Stimulated activated effector memory CD8-positive, alpha-beta T cell treated with anti-CD3 and anti-CD28 coated beads, Interleukin-12 subunit alpha, Interleukin-12 subunit beta, amount 100 ng/mL, for 72 hours (primary cell): ENCODE measurements at regions not wholly inside any gene's neighbourhood (a gene's known extent, or its start where the extent isn't known, plus 50 kb on each side); places are given as distances from the start of the nearest gene placed in this dataset.

Source experiments
- ATAC-seq: fragments of 150-1000 bp; cut with Tn5 transposase; 2 replicates; pipeline ENCODE4 v1.10.0; 2021
- DNase-seq, 2 donors: peaks; one replicate each; pipeline ENCODE4 v3.0.0; 2021 to 2022; ENCODE audit warnings: low spot score in 2 of 2
- H3K27ac Mint-ChIP-seq: one replicate; pipeline ENCODE4 v1.8.0; 2022; ENCODE audit warnings: mild to moderate bottlenecking, mixed read lengths
- H3K36me3 Mint-ChIP-seq: one replicate; pipeline ENCODE4 v1.8.0; 2022; ENCODE audit warnings: mild to moderate bottlenecking, mixed read lengths
- H3K4me1 Mint-ChIP-seq: one replicate; pipeline ENCODE4 v1.8.0; 2022; ENCODE audit warnings: mixed read lengths
- H3K4me3 Mint-ChIP-seq: one replicate; pipeline ENCODE4 v1.8.0; 2022; ENCODE audit warnings: mild to moderate bottlenecking, mixed read lengths
- H3K9me3 Mint-ChIP-seq: one replicate; pipeline ENCODE4 v1.8.0; 2022; ENCODE audit warnings: mixed read lengths

GRCh38 chr10:131662851-131663250 is 238.0 kb upstream of the PPP2R2D start:
- Mint-ChIP-seq H3K4me3 (no peak overlapping the region), H3K36me3 (no peaks in the 10 kb centered on the region), H3K9me3 (peaks cover 6% of the 10 kb centered on the region), H3K4me1 (no peaks in the 10 kb centered on the region), H3K27ac (no peak overlapping the region)
- DNase-seq: no peak
- ATAC-seq: no peak

GRCh38 chr10:131663351-131663750 is 237.5 kb upstream of the PPP2R2D start:
- ATAC-seq: no peak
- Mint-ChIP-seq H3K36me3 (no peaks in the 10 kb centered on the region), H3K4me1 (no peaks in the 10 kb centered on the region), H3K9me3 (peaks cover 6% of the 10 kb centered on the region), H3K4me3 (no peak overlapping the region), H3K27ac (no peak overlapping the region)
- no peak for DNase-seq

DNA sequence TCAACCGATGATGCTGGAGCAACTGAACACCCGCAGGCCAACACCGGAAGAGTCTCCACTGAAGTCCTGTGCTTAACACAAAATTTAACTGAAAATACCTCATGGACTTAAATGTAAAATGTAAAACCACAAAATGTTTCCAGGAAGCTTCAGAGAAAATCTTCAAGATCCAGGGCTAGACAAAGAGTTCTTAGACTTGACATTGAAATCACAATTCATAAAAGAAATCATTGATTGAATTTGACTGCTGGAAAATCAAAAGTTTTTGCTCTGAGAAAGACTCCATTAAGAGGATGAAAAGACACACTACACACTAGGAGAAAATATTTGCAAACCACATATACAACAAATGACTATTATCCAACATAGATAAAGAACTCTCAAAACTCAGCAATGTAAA is 234.7 kb upstream of the PPP2R2D start:
- H3K27ac Mint-ChIP-seq: no peak overlapping the region
- ATAC-seq: no peak
- H3K9me3 Mint-ChIP-seq: peaks cover 3% of the 10 kb centered on the region
- no peaks in the 10 kb centered on the region for H3K36me3 Mint-ChIP-seq
- DNase-seq: no peak
- H3K4me1 Mint-ChIP-seq: no peaks in the 10 kb centered on the region
- H3K4me3 Mint-ChIP-seq: no peak overlapping the region

DNA sequence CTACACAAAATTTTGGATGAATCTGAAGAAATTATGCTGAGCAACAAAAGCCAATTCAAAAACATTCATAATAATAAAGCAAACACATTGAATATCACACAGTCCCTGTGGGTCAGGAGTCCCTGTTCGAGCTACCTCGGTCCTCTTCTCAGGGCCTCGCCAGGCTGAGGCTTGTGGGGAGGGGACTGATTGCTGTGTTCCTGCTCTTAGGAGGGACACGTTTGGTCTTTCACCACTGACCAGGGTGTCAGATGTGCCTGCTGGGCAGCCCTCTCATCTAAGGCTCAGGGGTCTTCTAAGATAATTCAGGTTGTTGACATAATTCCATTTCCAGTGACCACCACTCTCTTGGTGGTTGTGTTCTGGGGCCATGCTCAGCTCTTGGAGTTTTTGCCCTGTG is 233.8 kb upstream of the PPP2R2D start:
- Mint-ChIP-seq H3K4me1 (no peaks in the 10 kb centered on the region), H3K36me3 (no peaks in the 10 kb centered on the region), H3K27ac (no peak overlapping the region), H3K9me3 (peaks cover 4% of the 10 kb centered on the region), H3K4me3 (no peak overlapping the region)
- DNase-seq (no peak), ATAC-seq (no peak)

DNA sequence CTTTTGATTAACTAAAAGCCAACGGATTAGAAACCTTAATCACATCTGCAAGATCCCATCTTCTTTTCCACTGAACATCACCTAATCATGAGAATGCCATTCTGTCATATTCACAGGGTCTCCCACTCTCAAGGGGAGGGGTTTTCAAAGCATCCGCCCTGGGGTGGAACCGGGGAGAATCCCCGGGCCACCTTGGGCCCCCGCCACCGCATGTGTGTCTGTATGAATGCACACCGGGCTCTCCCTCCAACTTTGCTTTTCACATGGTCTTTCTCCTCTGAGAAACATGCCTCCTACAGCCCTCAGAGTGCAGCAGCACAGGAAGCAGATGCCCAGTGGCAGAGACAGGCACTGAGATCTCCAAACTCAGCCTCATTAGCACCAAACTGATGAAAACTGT is 233.2 kb upstream of the PPP2R2D start:
- peaks cover 8% of the 10 kb centered on the region for H3K9me3 Mint-ChIP-seq
- ATAC-seq: no peak
- H3K4me1 Mint-ChIP-seq: no peaks in the 10 kb centered on the region
- H3K36me3 Mint-ChIP-seq: no peaks in the 10 kb centered on the region
- no peak overlapping the region for H3K27ac Mint-ChIP-seq
- DNase-seq: no peak
- H3K4me3 Mint-ChIP-seq: no peak overlapping the region

DNA sequence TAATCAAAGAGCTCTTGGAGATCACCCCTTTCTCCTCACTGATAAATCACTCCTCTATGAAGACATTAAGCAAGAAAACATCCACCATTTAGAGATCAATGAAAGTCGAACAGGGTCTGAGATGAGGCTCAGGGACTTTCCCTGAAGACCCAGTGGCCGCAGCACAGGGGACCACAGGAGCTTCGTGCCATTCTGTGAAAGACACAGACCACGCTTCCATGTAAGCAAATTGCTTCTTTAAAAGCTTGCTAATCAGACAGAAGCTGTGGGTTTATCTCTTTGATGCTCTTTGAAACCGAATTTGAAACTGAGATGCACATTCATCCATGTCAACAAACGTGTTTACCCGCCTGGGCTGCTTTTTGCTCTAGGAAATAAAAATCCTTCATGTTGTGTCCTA is 231.9 kb upstream of the PPP2R2D start:
- DNase-seq (no peak), ATAC-seq (no peak)
- Mint-ChIP-seq H3K9me3 (peaks cover 5% of the 10 kb centered on the region), H3K4me3 (no peak overlapping the region), H3K4me1 (no peaks in the 10 kb centered on the region), H3K36me3 (no peaks in the 10 kb centered on the region), H3K27ac (no peak overlapping the region)

DNA sequence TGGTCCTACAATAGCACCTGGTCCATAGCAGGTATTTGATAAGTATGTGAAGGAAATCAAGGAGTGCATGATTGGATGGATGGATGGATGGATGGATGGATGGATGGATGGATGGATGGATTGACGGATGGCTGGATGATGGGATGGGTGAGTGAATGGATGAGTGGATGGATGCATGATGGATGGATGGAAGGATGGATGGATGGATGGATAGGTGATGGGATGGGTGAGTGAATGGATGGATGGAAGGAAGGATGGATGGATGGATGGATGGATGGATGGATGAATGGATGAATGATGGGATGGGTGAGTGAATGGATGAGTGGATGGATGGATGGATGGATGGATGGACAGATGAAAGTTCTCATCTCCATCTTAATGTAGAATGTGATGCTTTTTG is 231.0 kb upstream of the PPP2R2D start:
- ATAC-seq (no peak), DNase-seq (no peak)
- Mint-ChIP-seq H3K27ac (no peak overlapping the region), H3K4me3 (no peak overlapping the region), H3K36me3 (no peaks in the 10 kb centered on the region), H3K4me1 (no peaks in the 10 kb centered on the region), H3K9me3 (peaks cover 8% of the 10 kb centered on the region)

GRCh38 chr10:131670341-131670740 is 230.5 kb upstream of the PPP2R2D start:
- Mint-ChIP-seq H3K4me3 (no peak overlapping the region), H3K4me1 (no peaks in the 10 kb centered on the region), H3K9me3 (peaks cover 8% of the 10 kb centered on the region), H3K27ac (no peak overlapping the region), H3K36me3 (no peaks in the 10 kb centered on the region)
- ATAC-seq (no peak), DNase-seq (no peak)

DNA sequence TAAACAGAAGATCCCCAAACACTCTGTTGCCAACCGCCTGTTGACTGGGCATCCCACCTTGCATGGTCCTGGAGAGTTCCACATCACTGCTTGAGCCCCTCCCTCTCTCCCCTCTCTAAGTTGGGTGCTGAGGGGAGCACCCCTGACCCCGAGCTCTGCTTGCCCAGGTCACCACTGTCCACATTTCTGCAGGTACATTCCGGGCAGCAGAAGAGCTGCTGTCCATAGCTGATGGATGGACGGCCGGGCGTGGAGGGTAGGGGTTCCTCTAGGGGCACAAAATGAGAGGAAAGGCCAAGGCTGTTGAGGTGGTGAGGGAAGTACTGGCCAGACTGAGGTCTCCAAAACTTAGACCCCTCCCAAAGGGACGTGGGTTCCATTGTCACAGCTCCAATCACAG is 227.4 kb upstream of the PPP2R2D start:
- Mint-ChIP-seq H3K27ac (no peak overlapping the region), H3K4me1 (no peaks in the 10 kb centered on the region), H3K36me3 (no peaks in the 10 kb centered on the region), H3K9me3 (peaks cover 8% of the 10 kb centered on the region), H3K4me3 (no peak overlapping the region)
- ATAC-seq: no peak
- no peak for DNase-seq

- Mint-ChIP-seq H3K4me1 (no peaks in the 10 kb centered on the region), H3K9me3 (peaks cover 8% of the 10 kb centered on the region), H3K36me3 (no peaks in the 10 kb centered on the region), H3K27ac (no peak overlapping the region), H3K4me3 (no peak overlapping the region)
- DNase-seq (no peak), ATAC-seq (no peak)
Observed at GRCh38 chr10:131674130-131674529, 226.7 kb upstream of the PPP2R2D start.

DNA sequence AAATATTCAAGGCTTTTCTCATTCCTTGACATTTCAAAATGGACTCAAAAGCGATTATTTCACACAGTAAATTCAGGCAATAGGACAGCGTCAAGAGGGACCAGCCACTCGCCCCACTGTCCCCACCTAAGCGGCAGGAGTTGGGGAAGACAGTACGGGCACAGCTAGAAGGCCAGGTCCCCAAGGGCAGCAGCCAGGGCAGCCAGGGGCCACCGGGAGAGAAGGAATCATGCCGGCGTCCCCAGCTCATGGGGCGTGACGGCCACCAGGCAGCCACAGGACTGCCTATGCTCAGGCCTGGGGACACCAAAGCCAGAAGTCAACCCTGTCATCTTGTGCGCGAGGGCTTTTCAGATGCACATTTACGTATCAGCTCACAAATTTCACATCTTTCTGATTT is 225.7 kb upstream of the PPP2R2D start:
- Mint-ChIP-seq H3K4me1 (no peaks in the 10 kb centered on the region), H3K9me3 (peaks cover 8% of the 10 kb centered on the region), H3K27ac (no peak overlapping the region), H3K36me3 (no peaks in the 10 kb centered on the region), H3K4me3 (no peak overlapping the region)
- no peak for DNase-seq
- no peak for ATAC-seq

DNA sequence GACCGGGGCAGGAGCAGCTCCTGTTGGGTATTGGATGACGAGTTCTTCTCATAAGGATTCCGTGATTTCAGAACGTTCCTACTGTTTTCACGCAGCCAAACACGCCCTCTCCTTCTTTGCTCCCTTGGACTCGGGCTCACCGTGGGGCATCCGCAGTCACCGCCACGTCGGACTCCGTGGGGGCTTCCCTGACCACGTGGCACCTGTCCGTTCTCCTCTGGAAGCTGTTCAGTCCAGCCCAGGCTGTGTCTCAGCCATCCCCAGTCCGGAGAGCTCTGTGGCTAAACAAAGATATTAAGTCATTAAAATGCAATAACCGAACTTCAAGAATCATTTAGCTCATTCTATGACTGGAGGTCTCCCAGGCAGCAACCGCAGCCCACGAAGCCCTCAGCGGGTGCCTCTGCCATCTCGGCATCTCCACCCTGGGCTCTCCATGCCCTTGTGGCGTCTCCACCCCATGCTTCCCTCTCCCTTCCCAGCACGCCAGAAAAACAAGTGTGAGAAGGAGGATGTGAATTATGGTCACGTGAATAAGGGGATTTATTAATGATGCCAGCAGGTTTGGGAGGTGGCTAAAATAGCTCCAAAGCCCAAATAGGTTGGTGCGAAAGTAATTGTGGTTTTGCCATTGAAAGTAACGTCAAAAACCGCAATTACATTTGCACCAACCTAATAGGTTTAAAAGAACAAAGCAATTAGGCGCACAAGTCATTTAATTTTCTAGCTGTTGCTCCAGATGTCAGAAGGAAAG is 224.6 kb upstream of the PPP2R2D start:
- no peak overlapping the region for H3K4me3 Mint-ChIP-seq
- H3K27ac Mint-ChIP-seq: no peak overlapping the region
- no peaks in the 10 kb centered on the region for H3K36me3 Mint-ChIP-seq
- peaks cover 8% of the 10 kb centered on the region for H3K9me3 Mint-ChIP-seq
- ATAC-seq (no peak), DNase-seq (no peak)
- H3K4me1 Mint-ChIP-seq: no peaks in the 10 kb centered on the region

DNA sequence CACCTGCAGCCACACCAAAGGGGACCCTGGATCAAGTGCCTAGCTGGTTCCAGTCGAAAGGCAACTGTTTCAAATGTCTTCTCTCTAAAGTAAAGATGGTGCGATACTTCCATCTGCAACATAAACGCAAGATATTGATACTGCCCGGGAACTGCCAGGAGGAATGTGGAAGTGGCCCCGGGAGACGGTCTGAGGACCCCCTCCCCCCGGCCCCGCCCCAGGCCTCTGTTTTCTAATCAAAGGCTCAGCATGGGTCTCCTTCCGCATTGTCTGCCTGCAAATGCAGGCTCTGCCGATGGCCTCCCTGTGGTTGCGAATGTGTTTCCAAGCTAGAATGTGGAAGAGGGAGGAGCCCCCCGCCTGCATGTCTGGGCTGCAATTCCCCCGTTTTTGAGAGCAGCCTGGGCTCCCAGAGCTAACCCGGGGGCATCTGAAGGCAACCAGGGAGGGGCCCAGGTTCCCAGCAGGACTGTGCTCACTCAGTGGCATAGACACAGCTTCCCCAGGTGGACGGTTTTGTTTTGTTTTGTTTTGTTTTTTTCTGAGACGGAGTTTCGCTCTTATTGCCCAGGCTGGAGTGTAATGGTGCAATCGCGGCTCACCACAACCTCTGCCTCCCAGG is 223.9 kb upstream of the PPP2R2D start:
- Mint-ChIP-seq H3K4me3 (no peak overlapping the region), H3K36me3 (no peaks in the 10 kb centered on the region), H3K9me3 (peaks cover 8% of the 10 kb centered on the region), H3K27ac (no peak overlapping the region), H3K4me1 (no peaks in the 10 kb centered on the region)
- DNase-seq (no peak), ATAC-seq (no peak)

DNA sequence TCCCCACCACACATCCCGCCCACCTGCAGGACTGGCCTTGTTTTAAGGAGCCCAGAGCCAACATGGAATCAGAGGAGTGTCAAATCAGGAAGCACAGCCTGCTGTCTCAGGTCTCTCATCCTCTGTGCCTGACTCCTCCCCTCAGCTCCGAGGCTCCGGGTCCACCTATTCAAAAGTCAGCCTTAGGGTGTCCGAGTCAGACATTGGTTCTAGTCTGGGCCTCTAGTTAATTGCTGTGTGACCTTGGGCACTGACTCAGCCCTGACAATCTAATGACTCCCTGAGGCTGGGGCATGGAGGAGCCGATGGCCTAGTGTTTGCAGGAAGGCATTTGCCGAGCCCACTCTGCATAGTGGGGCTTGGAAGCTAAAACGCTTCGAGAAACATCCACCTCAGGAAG is 223.1 kb upstream of the PPP2R2D start:
- no peak overlapping the region for H3K27ac Mint-ChIP-seq
- no peaks in the 10 kb centered on the region for H3K4me1 Mint-ChIP-seq
- DNase-seq: no peak
- H3K4me3 Mint-ChIP-seq: no peak overlapping the region
- no peak for ATAC-seq
- H3K36me3 Mint-ChIP-seq: no peaks in the 10 kb centered on the region
- H3K9me3 Mint-ChIP-seq: peaks cover 3% of the 10 kb centered on the region

DNA sequence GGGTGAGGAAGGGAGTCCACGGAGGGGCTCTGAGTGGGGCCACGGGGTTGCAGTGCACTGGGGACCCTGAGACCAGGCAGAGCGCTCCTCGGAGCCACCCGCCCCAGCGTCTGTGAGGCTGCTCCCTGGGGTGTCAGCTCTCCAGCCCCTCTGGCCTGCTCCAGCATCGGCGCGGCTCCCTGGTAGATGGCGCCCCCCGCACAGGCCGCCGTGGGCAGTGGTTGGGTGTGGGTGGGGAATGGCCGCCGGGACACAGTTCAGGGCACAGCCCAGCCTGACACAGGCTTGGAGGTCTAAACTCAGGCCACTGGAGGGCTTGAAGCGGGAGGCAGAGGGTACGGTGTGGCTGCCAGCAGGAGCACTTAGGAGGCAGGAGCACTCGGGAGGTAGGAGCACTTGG is 222.6 kb upstream of the PPP2R2D start:
- H3K4me1 Mint-ChIP-seq: no peaks in the 10 kb centered on the region
- no peak for DNase-seq
- no peak overlapping the region for H3K4me3 Mint-ChIP-seq
- peak; percentile 17 for ATAC-seq
- no peaks in the 10 kb centered on the region for H3K36me3 Mint-ChIP-seq
- H3K27ac Mint-ChIP-seq: no peak overlapping the region
- peaks cover 3% of the 10 kb centered on the region for H3K9me3 Mint-ChIP-seq

GRCh38 chr10:131678613-131679012 is 222.2 kb upstream of the PPP2R2D start:
- no peak for ATAC-seq
- Mint-ChIP-seq H3K4me1 (no peaks in the 10 kb centered on the region), H3K36me3 (no peaks in the 10 kb centered on the region), H3K4me3 (no peak overlapping the region), H3K27ac (no peak overlapping the region), H3K9me3 (peaks cover 3% of the 10 kb centered on the region)
- no peak for DNase-seq
